ENCODE measurements at regions not wholly inside any gene's neighbourhood (a gene's known extent, or its start where the extent isn't known, plus 50 kb on each side); places are given as distances from the start of the nearest gene placed in this dataset.

DNA sequence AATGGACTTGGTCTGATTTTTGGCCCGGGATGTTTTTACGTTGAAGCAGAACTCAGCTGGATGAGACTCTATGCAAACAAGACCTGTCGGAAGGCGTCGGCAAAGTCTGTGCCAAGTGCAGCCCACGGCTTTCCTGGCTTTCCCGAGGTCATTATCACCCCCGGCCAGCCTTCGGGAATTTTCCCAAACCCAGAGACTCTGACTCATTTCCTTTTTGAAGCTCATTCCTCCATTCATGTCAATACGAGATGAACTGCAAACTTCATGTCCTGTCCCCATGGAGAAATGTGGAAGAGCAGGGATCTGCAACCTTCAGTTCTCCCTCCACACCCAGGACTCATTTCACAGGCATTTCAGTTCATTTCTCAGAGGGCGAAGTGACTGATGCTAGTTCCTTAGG, 95.3 kb downstream of the IRX2 start:
- DNase-seq = no peak

DNA sequence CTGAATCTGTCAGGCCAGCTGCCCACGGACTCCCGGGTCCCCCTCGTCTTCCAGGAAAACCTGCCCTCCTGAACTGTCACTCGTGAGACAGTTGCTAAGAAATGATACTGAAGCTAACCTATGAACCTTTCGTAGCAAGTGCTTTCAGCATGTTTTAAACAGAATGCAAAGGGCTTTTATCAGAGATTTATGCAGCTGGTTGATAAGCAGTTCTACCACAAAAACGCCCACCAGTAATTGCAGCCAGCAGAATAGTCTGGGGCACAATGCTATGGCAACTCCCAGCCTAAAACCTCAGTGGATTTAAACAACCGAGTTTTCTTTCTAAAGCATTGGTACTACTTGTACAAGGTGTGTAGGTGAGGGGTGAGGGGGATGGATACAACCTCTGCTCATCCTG, 97.5 kb downstream of the IRX2 start:
- DNase-seq = no peak

DNA sequence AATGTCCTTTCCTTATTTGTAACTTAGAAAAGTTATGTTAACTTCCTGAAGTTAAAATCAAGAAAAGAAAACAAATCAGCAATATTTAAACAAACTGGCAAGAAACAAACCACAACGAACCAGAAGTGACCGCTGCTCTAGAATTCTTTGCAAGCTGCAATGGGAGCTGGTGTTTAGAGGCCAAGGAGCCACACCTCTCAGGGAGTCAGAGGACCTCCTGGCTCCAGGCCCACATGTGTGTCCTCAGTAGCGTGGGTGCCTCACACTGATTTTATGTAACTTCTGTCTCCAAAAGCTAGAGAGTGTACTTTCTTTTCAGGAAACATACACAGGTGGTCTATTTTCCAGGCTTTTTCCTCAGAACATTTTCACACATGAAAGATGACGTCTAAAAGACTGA, 100.4 kb downstream of the IRX2 start:
- no peak for DNase-seq

DNA sequence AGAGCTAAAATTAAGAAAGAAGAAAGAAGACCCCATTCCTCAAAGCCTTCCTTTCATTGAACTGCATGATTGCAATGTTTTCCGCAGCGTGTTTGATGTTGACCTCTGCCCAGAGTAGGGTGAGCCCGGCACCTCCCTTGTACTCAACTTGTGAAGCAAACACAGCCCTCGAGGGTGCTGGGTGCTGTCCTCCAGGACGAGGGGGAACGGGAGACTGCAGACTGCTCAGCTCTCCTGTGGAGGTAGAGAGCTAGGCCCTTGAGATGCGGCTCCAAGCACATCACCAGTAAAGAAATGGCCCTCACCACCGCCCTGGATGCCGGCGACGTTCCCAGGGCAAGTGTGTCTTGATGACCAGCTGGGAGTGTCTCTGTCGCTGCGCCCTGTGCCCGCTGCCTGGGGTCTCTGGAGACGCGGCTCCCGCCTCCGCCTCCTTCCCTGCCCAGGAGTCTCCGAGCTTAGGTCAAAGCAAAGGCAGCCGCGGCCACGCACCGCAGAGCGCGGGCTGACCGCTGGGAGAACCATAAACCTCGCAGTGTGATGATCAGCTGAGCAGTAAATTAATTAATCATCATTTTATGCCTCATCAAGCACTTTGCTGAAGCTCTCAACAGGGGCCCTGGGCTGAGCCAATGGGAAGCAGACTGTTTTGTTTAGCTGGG, 108.7 kb downstream of the IRX2 start:
- no peak for DNase-seq

DNA sequence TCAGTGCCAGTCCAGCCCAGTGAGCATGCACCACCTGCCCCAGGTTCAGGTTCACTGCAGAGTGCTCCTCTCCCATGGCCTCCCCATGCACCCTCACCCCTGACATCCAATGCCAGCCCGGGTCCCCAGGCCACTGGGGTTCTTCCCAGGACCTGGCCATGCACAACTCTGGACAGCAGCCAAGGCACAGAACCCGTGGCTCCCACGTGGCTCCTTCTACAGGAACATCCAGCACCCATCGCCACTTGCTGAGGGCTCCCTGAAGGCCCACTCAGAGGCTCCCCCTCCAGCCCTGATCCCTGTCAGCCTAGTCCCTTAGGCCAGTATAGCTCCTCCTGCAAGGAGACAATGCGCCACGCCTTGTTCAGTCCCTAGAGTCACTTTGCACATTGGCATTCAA, 110.8 kb downstream of the IRX2 start:
- no peak for DNase-seq

DNA sequence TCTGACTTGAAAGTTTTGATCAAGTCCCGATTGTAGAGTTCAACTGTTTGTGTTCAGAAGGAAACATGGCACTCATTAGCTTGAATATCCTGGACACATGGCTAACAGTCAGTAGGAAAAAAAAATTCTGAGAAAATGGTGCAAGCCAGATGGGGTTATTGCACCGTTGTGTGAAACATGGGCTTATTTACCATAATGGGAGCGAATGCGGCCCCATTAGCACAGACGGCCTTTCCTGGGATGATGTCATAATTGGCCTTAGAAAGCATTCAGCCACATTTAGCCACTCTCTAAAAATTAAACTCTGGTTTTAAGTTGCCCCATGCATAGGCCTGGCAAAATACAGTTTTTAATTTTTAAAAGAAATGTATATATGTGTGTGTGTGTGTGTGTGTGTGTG, 112.1 kb downstream of the IRX2 start:
- no peak for DNase-seq

DNA sequence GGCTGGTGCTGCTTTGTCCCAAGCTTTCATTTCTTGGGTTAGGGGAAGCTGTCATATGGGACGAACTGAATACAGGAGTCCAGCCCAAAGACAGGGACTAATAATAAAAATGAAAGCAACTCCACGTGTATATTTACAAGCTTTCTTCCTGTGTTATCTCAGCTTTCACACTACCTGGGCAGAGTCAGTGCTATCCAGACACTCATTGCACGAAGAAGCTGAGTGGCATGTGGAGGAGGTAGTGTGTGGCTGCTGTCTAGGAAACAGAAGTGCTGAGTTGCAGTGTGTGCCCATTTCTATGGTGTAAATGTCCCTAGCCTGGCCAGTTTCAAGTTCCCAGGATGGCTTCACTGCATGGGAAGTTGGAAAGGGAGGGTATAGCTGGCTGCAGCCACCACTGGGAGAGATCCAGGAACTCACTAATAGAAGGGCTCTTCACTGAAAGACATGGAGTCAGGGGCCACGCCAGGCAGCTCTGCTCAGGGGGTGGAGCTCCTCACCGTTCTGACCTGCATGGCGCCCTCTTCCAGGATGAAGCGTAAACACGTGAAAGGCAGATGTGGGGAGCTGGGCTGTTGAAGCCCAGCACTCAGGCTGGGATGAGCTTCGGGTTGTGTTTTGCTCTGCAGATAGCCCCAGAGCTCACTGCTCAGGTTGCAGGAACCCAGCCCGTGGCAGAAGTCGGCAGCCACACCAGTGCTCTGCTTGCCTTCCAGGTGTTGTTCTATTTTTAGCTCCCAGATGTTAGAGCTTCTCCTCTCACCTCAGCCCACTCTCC, 116.9 kb downstream of the IRX2 start:
- no peak for DNase-seq

DNA sequence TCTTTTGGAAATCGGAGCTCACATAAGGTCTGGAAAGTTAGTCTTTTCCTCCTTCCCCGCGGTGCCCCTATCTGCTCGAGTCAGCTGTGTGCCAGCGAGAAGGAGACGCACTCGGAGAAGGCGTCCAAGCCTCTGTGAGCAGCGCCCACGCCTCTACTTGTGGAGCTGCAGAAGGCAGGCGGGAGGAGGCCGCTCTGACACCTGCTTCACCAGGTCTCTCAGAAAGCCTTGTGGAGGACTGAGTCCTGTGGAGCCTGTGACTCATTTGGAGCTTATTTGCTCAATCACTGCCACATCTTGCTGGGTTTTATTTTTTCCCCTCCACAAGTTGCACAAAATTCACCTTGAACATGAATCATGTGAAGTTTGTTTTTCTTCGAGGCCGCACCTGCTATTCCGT, 117.5 kb downstream of the IRX2 start:
- no peak for DNase-seq

DNA sequence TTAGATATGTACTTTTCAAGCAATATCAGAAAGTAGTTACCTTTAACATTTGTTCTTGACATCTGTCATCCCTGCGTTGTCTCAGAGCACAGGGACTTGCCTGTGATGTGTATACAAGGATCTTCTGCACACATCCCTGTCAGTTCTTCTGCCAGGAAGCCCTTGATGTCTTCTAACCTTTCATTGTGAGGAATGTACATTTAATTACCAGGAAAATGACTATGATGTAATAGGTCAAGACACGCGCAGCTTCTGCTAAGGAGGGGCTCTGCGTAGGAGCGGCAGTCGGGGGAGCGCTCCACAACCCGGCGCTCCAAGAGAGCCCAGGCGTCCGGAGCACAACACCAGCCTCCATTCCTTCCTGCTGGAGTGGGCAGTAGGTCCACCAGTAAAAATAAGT, 119.7 kb downstream of the IRX2 start:
- DNase-seq = no peak

DNA sequence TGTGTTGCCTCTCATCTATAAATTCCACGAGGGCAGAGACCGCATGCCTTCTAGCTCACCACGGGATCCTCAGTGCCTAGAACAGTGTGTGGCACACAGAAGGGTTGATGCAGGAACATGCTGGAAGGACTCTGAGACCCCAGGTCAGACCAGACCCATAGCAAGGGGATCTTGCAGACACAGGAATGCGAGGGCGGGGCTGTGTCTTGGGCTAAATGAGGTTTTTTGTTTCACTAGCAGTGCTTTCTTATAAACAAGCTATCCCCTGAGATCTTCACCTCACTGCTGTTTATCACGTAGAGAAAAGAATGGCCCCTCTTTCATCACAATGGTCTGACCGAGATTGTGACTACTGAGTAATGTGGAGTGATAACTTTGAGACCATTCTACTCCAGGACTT, 122.4 kb downstream of the IRX2 start:
- DNase-seq = no peak

DNA sequence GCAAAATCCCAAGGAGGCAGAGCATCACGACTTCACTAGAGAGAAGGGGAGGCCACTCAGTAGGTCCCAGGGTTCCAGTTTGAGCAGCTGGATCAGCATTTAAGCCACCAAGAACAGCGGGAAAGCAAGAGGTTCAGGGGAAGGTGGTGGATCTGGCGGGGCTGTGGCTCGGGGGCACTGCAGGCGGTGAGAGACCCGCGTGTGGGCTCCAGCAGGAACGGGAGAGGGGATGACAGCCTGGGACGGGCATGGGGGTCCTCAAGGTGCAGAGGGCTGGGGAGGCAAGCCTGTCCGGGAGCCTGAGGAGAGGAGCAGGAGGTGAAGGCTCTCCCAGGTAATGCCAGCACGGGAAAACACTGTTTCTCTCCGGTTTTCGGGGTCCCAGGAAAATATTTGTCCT, 123.6 kb downstream of the IRX2 start:
- DNase-seq = no peak

DNA sequence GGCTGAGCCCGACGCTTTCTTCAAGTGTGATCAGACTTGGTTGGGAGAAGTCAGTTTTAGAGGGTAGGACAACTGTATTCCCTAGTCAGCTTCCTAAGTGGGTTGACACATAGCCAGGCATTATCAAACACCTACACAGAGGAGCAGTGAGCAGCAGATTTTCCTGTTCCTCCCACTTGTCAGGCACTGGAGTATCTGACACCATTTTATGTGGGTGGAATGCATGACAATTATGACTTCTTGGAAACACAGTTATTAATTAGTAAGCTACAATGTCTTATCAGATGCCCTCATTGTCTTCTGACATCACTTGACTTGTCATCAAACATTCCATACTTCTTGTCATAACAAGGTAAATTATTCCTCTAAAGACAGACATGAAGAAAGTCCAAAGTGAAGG, 124.9 kb downstream of the IRX2 start:
- DNase-seq = no peak

DNA sequence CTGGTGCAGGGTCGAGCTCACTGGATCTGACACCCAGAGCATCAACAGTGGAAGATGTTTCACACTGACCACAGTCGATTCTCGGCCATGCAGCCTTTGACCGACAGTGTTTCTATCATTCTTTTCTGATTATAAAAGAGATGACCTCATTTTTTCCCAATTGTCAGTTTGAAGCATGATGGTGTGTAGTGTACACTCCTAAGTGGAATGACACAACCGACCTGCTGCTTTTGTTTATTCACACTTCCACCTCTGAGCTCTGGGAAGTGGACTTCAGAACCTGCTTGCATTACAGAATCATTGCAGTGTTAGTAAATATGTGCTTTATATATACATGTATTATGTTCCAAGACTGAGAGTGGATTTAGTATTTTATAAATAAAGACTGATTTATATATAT, 128.6 kb downstream of the IRX2 start:
- no peak for DNase-seq

DNA sequence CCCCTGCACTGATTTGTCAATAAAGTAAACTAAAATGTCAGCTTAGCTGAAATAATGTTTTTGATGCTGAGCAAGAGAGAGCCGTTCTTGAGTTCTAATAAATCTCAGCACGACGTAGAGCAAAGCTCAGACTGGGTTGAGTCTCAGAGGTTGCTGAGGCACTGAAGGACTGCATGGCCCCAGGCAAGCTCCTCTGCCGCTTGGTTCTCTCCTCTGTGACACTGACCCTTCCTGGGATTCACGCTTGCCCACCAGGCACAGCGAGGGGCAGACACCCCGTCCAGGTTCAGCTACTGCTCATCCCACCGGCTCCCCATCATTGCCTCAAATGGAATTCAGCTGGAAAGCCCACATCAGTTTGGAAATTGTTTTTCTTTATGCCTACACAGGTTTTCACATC, 129.8 kb downstream of the IRX2 start:
- DNase-seq = no peak

DNA sequence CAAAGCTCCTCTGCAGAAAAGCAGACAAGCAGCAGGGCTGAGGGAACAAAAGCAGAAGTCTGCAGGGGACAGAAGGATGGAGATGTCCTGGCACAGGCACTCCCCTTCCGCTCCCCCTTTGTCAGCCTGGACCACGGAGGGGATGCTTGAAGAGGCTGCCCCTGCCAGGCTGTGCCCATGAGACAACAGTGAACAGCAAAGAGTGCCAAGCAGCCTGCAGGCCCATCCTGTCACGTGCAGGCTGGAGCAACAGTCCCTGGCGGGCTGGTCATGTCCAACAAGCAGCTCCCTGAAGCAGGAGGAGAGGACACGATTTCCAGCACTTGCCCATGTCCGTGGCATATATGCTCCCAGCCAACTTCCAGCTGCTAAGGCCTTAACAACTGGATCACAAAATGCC, 132.3 kb downstream of the IRX2 start:
- DNase-seq = no peak

DNA sequence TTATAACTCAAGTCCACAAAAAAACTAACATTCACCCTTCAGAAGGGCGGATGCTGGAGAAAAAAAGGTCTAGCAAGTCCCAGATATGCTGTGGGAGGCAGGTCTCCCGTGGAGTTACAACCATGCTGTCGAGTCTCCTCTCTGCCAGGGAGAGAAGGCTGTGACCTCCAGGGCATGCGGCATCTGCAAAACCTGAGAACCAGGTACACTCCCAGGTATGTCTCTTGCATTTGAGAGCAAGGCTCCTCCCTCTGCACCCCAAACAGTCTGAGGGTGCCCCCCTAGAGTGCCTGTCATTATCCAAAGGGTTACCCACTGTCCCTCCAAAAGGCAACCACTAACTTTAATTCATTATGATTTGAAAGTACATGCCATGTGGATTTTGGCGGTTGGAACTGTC, 134.0 kb downstream of the IRX2 start:
- no peak for DNase-seq

DNA sequence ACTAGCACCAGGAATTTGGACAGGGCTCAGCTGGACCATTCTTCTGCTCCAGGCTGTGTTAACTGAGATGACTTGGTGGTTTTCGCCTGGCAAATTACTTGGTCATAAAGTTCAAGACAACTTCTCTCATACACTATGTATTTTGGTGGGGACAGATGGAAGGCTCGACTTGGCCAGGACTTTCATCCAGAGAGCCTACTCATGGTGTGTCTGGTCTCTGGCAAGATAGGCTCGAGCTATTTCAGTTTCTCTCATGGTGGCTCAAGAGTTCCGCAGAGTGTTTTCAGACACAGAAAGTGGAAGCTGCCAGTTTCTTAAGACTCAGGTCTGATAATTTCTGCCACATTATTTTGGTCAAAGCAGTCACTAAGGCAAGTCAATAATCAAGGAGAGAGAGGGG, 135.6 kb downstream of the IRX2 start:
- no peak for DNase-seq

DNA sequence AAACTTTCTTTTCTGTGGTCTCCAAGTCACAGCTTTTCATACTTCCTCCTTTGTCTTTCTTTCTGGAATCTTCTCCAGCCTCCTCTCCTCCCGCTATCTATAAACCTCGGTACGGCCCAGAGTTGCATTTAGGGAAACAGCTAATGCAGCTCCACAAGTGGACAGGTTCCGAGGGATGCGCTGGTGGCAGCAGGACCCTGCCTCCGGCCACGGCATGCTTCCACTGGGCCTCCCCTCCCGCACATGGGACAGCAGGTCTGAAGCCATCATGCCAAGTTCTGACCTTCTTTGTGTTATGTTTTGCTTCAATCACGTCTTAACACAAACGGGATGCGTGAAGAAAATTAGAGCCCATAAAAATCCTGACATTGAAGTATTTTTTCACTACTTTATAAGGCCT, 136.9 kb downstream of the IRX2 start:
- DNase-seq = no peak

DNA sequence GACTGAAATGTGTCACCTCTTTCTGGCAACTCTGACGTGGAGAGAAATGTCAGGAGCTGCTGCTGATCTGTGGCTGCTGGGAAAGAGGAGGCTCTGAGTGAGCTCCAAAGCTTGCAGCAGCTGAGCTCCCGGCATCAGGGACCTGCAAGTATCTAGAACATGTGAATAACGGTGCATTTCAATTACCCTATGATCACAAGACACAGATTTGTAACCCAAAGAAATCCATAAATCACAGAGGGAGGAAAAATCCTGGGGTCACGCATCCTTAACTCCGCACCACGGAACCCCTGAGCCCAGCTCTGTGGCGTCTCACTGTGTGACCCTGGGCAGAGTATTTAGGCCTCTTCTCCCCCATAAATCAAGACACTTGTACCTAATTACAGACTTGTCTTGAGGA, 139.8 kb downstream of the IRX2 start:
- DNase-seq = no peak

DNA sequence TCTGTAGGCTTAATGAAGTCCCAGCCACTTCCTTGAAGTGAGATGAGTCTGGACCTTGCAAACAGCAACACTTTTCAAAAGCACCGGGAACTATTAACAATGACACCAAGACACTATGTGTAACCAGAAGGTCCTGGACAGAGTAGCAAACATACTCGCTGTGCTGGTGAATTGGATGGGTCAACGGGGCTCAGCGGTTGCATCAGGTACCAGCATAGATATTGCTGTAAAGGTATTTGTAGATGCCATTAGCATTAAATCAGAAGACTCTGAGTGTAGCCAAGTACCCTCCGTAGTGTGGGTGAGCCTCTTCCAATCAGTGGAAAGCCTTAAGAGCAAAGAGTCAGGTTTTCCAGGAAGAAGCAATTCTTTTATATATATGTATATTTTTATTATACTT, 140.5 kb downstream of the IRX2 start:
- DNase-seq = no peak

DNA sequence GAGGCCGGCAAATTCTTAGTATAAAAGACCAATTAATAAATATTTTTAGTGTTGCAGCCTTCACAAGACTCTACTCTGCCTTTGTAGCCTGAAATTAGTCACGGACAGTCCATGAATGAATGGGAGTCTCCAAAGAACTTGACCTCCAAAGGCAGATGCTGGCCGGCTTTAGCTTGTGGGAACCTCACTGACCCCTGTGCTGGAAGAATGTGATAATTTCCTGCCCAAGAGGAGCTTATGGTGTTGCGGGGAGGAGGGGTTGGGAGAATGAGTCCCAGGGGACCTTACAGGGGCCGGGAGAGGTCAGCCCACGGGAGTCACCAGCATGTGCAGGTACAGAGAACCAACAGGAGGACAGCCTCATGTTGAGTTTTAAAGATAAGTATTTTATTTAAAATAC, 143.1 kb downstream of the IRX2 start:
- no peak for DNase-seq

DNA sequence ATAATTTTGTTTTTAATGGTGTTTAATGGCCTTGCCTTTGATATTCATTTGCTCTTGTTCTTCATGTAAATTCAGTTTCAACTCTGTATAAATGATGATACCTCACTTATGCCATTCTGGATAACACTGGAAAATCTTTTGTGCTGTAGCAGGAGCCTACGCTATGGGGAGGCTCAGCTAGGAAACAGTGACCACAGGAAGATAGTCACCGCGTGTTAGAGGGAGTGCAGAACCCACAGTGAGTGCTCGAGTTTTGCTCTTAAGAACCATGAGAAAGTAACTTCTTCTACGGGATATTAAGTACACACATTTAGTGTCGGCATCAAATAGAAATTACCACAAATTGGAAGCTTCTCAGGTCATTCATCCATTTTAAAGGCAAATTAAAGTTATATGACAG, 143.9 kb downstream of the IRX2 start:
- no peak for DNase-seq

DNA sequence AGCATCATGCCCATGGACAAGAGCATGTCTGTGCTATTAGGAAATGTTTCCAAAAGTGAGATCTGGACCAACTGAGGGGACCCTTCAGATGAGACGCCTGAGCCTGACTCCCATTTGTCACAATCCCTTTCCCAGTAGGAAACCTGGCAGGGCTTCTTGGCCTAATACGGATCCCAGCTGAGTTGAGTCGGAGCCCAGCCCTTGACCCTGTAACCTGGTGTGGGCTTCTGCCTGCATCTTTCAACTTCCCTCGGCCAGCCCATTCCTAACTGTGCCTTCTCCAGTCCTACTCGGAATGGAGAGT, 148.3 kb downstream of the IRX2 start:
- no peak for DNase-seq

DNA sequence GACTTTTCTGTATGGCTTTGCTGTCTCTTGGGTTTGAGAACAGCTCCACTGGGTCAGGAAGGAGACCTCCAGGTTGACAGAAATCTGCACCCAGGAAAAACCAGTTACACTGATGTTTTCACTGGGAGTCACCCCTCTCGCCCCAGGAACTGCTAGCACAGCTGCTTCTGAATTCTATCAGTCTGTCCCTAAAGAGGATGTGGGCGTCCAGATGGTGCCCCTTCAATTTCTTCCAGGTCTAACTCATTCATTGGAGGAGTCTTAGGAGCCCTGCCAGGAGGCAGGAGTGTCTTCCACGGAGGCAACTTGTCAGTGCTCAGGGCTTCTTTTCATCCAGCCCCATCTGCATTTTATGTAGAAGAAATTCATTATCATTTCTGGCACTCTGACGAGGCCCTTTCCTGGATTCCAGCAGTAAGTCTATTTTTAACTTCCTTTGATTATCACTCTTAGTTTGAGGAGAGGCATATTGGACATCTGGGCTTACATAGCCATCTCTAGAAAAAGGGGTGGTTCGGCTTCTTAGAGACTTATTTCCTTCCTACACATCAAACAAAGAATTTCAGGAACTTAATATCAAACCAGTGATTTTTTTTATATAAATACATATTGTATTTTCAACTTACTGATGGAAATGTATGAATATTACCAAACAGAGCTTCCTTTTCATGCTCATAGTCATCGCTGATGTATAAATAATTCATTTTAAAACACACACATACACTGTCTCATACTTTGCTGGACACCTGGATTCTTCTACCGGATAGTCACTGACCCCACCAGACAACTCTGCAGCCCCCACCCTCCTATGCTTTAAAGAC, 148.8 kb downstream of the IRX2 start:
- no peak for DNase-seq

Measured in NCI-H2081 (cell line).